ENCODE measurements at regions not wholly inside any gene's neighbourhood (a gene's known extent, or its start where the extent isn't known, plus 50 kb on each side); places are given as distances from the start of the nearest gene placed in this dataset.

DNA sequence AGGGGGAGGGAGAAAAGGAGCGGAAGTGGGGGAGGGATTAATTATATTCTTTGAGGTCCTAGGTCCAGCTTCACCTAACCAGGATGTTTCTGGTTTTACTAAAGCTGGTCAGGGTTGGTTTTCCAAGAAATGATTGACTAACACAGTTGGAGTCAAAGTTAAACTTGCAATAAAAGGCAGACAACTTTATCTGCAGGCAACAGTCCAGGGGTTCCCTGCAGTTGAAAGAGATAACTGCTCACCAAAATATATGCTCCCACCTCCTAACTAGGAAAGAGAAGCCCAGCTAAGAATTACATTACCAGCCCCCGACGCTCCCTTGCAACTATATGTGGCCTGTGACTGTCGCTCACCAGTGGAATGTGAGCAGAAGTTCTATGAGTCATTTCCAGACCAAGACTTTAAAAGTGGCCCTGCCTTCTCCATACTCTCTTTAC is 140.0 kb upstream of the PKDCC start:
- Histone ChIP-seq H3K4me3 (ENCODE audit: low read depth, low read length) (no peak overlapping the region), H3K4me1 (peaks cover 14% of the 10 kb centered on the region), H3K27me3 (replicated peaks; ENCODE audit: control insufficient read depth, insufficient read depth, low read length) (no peaks in the 10 kb centered on the region), H3K36me3 (ENCODE audit: control insufficient read depth, insufficient read depth, low read length) (no peaks in the 10 kb centered on the region), H3K9me3 (no peaks in the 10 kb centered on the region)
- H3K9me3 Mint-ChIP-seq (ENCODE audit: unreplicated experiment) = peaks cover 5% of the 10 kb centered on the region
- intact Hi-C loops (cut with micrococcal nuclease; ENCODE audit: unreplicated experiment) = no loop called here
- TF ChIP-seq, protein P1, sequence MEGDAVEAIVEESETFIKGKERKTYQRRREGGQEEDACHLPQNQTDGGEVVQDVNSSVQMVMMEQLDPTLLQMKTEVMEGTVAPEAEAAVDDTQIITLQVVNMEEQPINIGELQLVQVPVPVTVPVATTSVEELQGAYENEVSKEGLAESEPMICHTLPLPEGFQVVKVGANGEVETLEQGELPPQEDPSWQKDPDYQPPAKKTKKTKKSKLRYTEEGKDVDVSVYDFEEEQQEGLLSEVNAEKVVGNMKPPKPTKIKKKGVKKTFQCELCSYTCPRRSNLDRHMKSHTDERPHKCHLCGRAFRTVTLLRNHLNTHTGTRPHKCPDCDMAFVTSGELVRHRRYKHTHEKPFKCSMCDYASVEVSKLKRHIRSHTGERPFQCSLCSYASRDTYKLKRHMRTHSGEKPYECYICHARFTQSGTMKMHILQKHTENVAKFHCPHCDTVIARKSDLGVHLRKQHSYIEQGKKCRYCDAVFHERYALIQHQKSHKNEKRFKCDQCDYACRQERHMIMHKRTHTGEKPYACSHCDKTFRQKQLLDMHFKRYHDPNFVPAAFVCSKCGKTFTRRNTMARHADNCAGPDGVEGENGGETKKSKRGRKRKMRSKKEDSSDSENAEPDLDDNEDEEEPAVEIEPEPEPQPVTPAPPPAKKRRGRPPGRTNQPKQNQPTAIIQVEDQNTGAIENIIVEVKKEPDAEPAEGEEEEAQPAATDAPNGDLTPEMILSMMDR (IDR thresholded peaks at IDR 0.05; ENCODE audit: insufficient read depth in 1 of 2, low read depth in 1 of 2, low read length in 1 of 2, severe bottlenecking in 1 of 2, unreplicated experiment in 1 of 2) = no peak
- POLR2A ChIA-PET = no interaction called here
- H3K4me1 Mint-ChIP-seq (ENCODE audit: low read depth, unreplicated experiment) = peaks cover 23% of the 10 kb centered on the region
- CTCF ChIA-PET = no interaction called here
- H3K27ac Mint-ChIP-seq (ENCODE audit: unreplicated experiment) = no peak overlapping the region
- BruUV-seq (replicated peaks) = no TSS peak
- H3K36me3 Mint-ChIP-seq (ENCODE audit: insufficient read depth, unreplicated experiment) = no peaks in the 10 kb centered on the region
- H3K4me3 Mint-ChIP-seq (ENCODE audit: unreplicated experiment) = no peak overlapping the region
- H3K27me3 Mint-ChIP-seq (ENCODE audit: insufficient read depth, unreplicated experiment) = no peaks in the 10 kb centered on the region
- no peak for DNase-seq

DNA sequence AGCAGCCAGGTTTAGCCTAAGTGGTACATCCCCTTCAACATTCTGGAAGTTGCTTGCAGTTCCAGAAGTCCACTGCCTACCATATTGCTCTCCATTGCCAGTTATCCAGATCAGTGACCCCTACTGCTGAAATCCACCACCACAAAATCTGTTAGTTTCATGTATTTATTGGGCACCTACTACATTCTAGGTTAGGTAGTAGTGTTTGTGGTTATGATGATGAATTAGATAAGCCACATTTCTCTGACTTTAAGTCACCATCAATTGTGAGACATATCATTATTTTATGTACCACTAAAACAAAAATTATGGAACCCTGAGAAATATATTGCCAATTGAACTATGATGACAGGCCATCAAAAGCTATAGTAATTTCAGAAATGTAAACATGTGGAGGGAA is 139.5 kb upstream of the PKDCC start:
- H3K9me3 Mint-ChIP-seq (ENCODE audit: unreplicated experiment) = peaks cover 8% of the 10 kb centered on the region
- intact Hi-C loops (cut with micrococcal nuclease; ENCODE audit: unreplicated experiment) = no loop called here
- H3K27me3 Mint-ChIP-seq (ENCODE audit: insufficient read depth, unreplicated experiment) = no peaks in the 10 kb centered on the region
- no peak overlapping the region for H3K27ac Mint-ChIP-seq (ENCODE audit: unreplicated experiment)
- Histone ChIP-seq H3K4me1 (peaks cover 14% of the 10 kb centered on the region), H3K9me3 (no peaks in the 10 kb centered on the region), H3K36me3 (ENCODE audit: control insufficient read depth, insufficient read depth, low read length) (no peaks in the 10 kb centered on the region), H3K4me3 (ENCODE audit: low read depth, low read length) (no peak overlapping the region), H3K27me3 (replicated peaks; ENCODE audit: control insufficient read depth, insufficient read depth, low read length) (no peaks in the 10 kb centered on the region)
- BruUV-seq (replicated peaks) = no TSS peak
- DNase-seq = no peak
- H3K4me1 Mint-ChIP-seq (ENCODE audit: low read depth, unreplicated experiment) = peaks cover 23% of the 10 kb centered on the region
- TF ChIP-seq, protein P1 (IDR thresholded peaks at IDR 0.05; ENCODE audit: insufficient read depth in 1 of 2, low read depth in 1 of 2, low read length in 1 of 2, severe bottlenecking in 1 of 2, unreplicated experiment in 1 of 2) = no peak
- POLR2A ChIA-PET = no interaction called here
- CTCF ChIA-PET = no interaction called here
- H3K4me3 Mint-ChIP-seq (ENCODE audit: unreplicated experiment) = no peak overlapping the region
- H3K36me3 Mint-ChIP-seq (ENCODE audit: insufficient read depth, unreplicated experiment) = no peaks in the 10 kb centered on the region

DNA sequence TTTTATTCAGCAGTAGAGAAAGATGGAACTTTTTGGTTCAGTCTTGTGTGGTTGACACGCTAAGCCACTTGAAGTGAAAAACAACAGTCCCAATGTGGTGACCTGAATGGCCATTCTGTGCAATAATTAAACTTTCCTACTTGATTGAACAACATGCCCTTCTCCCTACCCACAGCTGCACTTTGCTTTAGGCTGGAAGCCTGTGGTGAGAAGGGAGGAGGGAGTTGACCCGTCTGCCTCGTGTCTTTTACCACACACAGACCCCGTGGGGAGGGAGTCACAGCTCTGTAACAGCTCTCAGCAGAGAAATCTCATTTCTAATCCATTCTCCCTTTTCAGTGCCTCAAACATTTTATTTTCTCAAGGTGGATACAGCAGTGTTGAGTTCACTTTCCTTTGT is 138.2 kb upstream of the PKDCC start:
- POLR2A ChIA-PET = no interaction called here
- no peaks in the 10 kb centered on the region for H3K36me3 Mint-ChIP-seq (ENCODE audit: insufficient read depth, unreplicated experiment)
- Histone ChIP-seq H3K4me1 (peaks cover 14% of the 10 kb centered on the region), H3K9me3 (no peaks in the 10 kb centered on the region), H3K27me3 (replicated peaks; ENCODE audit: control insufficient read depth, insufficient read depth, low read length) (no peaks in the 10 kb centered on the region), H3K36me3 (ENCODE audit: control insufficient read depth, insufficient read depth, low read length) (no peaks in the 10 kb centered on the region), H3K4me3 (ENCODE audit: low read depth, low read length) (no peak overlapping the region)
- BruUV-seq (replicated peaks) = no TSS peak
- DNase-seq = no peak
- H3K4me1 Mint-ChIP-seq (ENCODE audit: low read depth, unreplicated experiment) = peaks cover 23% of the 10 kb centered on the region
- H3K27ac Mint-ChIP-seq (ENCODE audit: unreplicated experiment) = no peak overlapping the region
- CTCF ChIA-PET = no interaction called here
- no peaks in the 10 kb centered on the region for H3K27me3 Mint-ChIP-seq (ENCODE audit: insufficient read depth, unreplicated experiment)
- intact Hi-C loops (cut with micrococcal nuclease; ENCODE audit: unreplicated experiment) = no loop called here
- no peak overlapping the region for H3K4me3 Mint-ChIP-seq (ENCODE audit: unreplicated experiment)
- TF ChIP-seq, protein P1 (IDR thresholded peaks at IDR 0.05; ENCODE audit: insufficient read depth in 1 of 2, low read depth in 1 of 2, low read length in 1 of 2, severe bottlenecking in 1 of 2, unreplicated experiment in 1 of 2) = no peak
- peaks cover 17% of the 10 kb centered on the region for H3K9me3 Mint-ChIP-seq (ENCODE audit: unreplicated experiment)
